K562 (cell line): ENCODE measurements at regions not wholly inside any gene's neighbourhood (a gene's known extent, or its start where the extent isn't known, plus 50 kb on each side); places are given as distances from the start of the nearest gene placed in this dataset.
A peak's percentile ranks its signal among the peaks of the same experiment; 100 is the strongest.

Experiments used
- CBX2 ChIP-seq: fragments of 200-600 bp; sonication (generic); IDR thresholded peaks from one replicate; pipeline ENCODE4 v1.6.1; 2012; ENCODE audit warnings: mild to moderate bottlenecking, low read length, inconsistent platforms; ENCODE audit not compliant: insufficient read depth, poor library complexity, severe bottlenecking
- CBX5 ChIP-seq: IDR thresholded peaks from 2 replicates; pipeline ENCODE4 v1.6.1; 2014; ENCODE audit warnings: low read depth, borderline replicate concordance
- CC2D1A ChIP-seq: fragments of 450-650 bp; IDR thresholded peaks from 2 replicates; pipeline ENCODE4 v1.6.1; 2017; ENCODE audit warnings: mild to moderate bottlenecking
- CGGBP1 ChIP-seq: fragments of 250-450 bp; sonication (Bioruptor Pico); IDR thresholded peaks from 2 replicates; pipeline ENCODE4 v1.9.0; 2021; ENCODE audit warnings: mild to moderate bottlenecking
- DLX4 ChIP-seq: fragments of 250-450 bp; sonication (Bioruptor Pico); IDR thresholded peaks from 2 replicates; pipeline ENCODE4 v1.6.1; 2021; ENCODE audit warnings: mild to moderate bottlenecking
- ESRRB ChIP-seq: fragments of 250-450 bp; sonication (Bioruptor Pico); IDR thresholded peaks from 2 replicates; pipeline ENCODE4 v1.5.0; 2020; ENCODE audit warnings: mild to moderate bottlenecking, moderate library complexity, borderline replicate concordance
- FOS ChIP-seq: IDR thresholded peaks from 3 replicates; pipeline ENCODE4 v1.6.1; 2011; ENCODE audit not compliant: insufficient read length; ENCODE audit errors: extremely low read depth
- FUS ChIP-seq: fragments of 200-400 bp; formaldehyde crosslinking; optimal IDR thresholded peaks from 2 replicates; pipeline ENCODE3; 2017; ENCODE audit warnings: low read depth, low read length
- GTF2A2 ChIP-seq: IDR thresholded peaks from 2 replicates; pipeline ENCODE4 v1.6.1; 2016; ENCODE audit warnings: mild to moderate bottlenecking, missing genetic modification characterization, missing compliant biosample characterization
- HNRNPLL ChIP-seq: fragments of 200-400 bp; formaldehyde crosslinking; IDR thresholded peaks from 2 replicates; pipeline ENCODE4 v1.6.1; 2017; ENCODE audit warnings: low read length, low read depth, mild to moderate bottlenecking; ENCODE audit not compliant: poor library complexity, severe bottlenecking
- MEIS2 ChIP-seq: fragments of 450-650 bp; IDR thresholded peaks from 2 replicates; pipeline ENCODE4 v1.6.1; 2014; ENCODE audit warnings: mild to moderate bottlenecking; ENCODE audit not compliant: partially characterized antibody
- NCOA2 ChIP-seq, 2 experiments: fragments of 450-650 bp; IDR thresholded peaks; 2 replicates each; pipeline ENCODE4 v1.6.1; 2018; ENCODE audit warnings: mild to moderate bottlenecking in 2 of 2, moderate library complexity in 1 of 2; ENCODE audit not compliant: partially characterized antibody in 2 of 2
- NKRF ChIP-seq: fragments of 450-650 bp; IDR thresholded peaks from 2 replicates; pipeline ENCODE4 v1.6.1; 2016; ENCODE audit warnings: borderline replicate concordance
- NR3C1 ChIP-seq: sonication (generic); formaldehyde crosslinking; IDR thresholded peaks from 2 replicates; pipeline ENCODE4 v1.8.1; 2022; ENCODE audit warnings: missing genetic modification reagents
- RNF2 ChIP-seq: sonication (generic); IDR thresholded peaks from 2 replicates; pipeline ENCODE4 v1.6.1; 2016
- RUNX1 ChIP-seq: sonication (generic); IDR thresholded peaks from 2 replicates; pipeline ENCODE4 v1.6.1; 2016; ENCODE audit warnings: antibody characterized with exemption, low read depth
- SMAD1 ChIP-seq: fragments of 150-350 bp; IDR thresholded peaks from 2 replicates; pipeline ENCODE4 v1.6.1; 2014; ENCODE audit warnings: low read length, low read depth; ENCODE audit not compliant: partially characterized antibody
- SUPT5H ChIP-seq: fragments of 450-650 bp; IDR thresholded peaks from 2 replicates; pipeline ENCODE4 v1.6.1; 2016
- TFAP4 ChIP-seq: sonication (generic); formaldehyde crosslinking; IDR thresholded peaks from 2 replicates; pipeline ENCODE4 v1.8.0; 2022; ENCODE audit warnings: missing genetic modification reagents, mild to moderate bottlenecking, moderate library complexity, borderline replicate concordance
- U2AF2 ChIP-seq: fragments of 200-400 bp; formaldehyde crosslinking; optimal IDR thresholded peaks from 2 replicates; pipeline ENCODE3; 2017; ENCODE audit warnings: low read depth, mild to moderate bottlenecking, low read length
- ZNF23 ChIP-seq: fragments of 250-450 bp; sonication (Bioruptor Pico); IDR thresholded peaks from 2 replicates; pipeline ENCODE4 v1.4.0; 2020; ENCODE audit warnings: mild to moderate bottlenecking
- ZNF24 ChIP-seq: fragments of 450-650 bp; IDR thresholded peaks from 2 replicates; pipeline ENCODE4 v1.6.1; 2016
- ZNF311 ChIP-seq: fragments of 250-450 bp; sonication (Bioruptor Pico); IDR thresholded peaks from 2 replicates; pipeline ENCODE4 v1.4.0; 2020; ENCODE audit warnings: mild to moderate bottlenecking, moderate library complexity
- ZNF561 ChIP-seq: fragments of 450-650 bp; formaldehyde crosslinking; conservative IDR thresholded peaks from 2 replicates; pipeline ENCODE4 v1.4.0; 2020; ENCODE audit warnings: mild to moderate bottlenecking, moderate library complexity
- ZNF699 ChIP-seq: fragments of 250-450 bp; sonication (Bioruptor Pico); IDR thresholded peaks from 2 replicates; pipeline ENCODE4 v1.8.0; 2021; ENCODE audit warnings: mild to moderate bottlenecking, moderate library complexity; ENCODE audit not compliant: insufficient replicate concordance
- ZNF764 ChIP-seq: fragments of 250-450 bp; sonication (Bioruptor Pico); IDR thresholded peaks from 2 replicates; pipeline ENCODE4 v1.4.0; 2020; ENCODE audit warnings: low read depth, mild to moderate bottlenecking, moderate library complexity
- TF ChIP-seq, protein P1 (sequence below): fragments of 450-650 bp; IDR thresholded peaks from 2 replicates; pipeline ENCODE4 v1.6.1; 2016

DNA sequence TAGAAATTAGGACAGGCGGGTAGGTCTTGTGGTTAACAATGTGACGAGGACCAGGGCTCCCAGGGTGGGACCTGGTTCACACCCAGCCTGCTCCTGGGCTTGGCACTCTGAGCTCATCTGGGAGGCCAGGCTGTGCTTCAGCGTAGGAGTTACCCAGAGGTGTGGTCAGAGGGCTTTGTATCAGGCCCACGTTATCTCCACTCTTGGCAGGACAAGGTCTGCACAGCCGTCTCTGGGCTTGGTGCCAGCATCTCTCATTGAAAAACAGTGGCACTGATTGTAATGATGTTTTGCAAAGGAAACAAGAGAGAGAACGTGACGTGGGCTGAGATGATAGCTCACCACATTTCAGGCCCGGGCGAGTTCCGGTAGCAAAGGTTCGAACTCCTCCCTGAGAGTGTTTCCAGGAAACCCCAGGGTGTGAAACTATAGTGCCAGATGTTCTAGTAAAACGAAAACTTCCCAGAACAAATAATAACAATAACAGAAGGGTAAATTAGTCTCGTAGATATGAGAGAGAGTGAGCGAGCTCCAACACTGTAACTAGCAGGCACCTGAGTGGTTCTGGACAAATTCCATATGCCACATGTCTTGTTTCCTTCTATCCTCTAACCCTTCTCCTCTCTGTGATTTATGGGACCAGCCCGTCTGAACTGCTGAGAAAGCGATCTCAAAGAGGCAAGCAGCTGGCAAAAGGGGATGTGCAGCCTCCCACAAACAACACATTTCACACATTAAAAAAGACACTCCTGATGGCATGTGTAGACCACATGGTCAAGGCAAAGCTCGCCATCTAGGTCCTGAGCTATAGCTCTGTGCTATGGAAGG is 227.3 kb downstream of the KTN1 start (continued):
- TF ChIP-seq NKRF (no peak), ESRRB (CRISPR knock-in tag) (no peak), RUNX1 (no peak), ZNF561 (CRISPR knock-in tag) (no peak), NCOA2 (IDR thresholded peaks at IDR 0.05; ENCODE audit: partially characterized antibody in 2 of 2) (no peak), U2AF2 (no peak), ZNF24 (no peak), FUS (no peak), GTF2A2 (tag) (no peak), HNRNPLL (no peak), FOS (no peak), CBX5 (no peak), DLX4 (CRISPR knock-in tag) (no peak), MEIS2 (peak; percentile 35), ZNF764 (no peak), CBX2 (no peak), TFAP4 (CRISPR knock-in tag) (peak; percentile 35; the same call in 1 of the 2 replicates), ZNF23 (CRISPR knock-in tag) (no peak), SMAD1 (no peak), RNF2 (peak; percentile 21; the same call in 1 of the 2 replicates), ZNF699 (CRISPR knock-in tag) (no peak), CGGBP1 (CRISPR knock-in tag) (no peak), CC2D1A (no peak), SUPT5H (no peak), ZNF311 (CRISPR knock-in tag) (no peak), NR3C1 (CRISPR knock-in tag) (no peak)
- TF ChIP-seq, protein P1, sequence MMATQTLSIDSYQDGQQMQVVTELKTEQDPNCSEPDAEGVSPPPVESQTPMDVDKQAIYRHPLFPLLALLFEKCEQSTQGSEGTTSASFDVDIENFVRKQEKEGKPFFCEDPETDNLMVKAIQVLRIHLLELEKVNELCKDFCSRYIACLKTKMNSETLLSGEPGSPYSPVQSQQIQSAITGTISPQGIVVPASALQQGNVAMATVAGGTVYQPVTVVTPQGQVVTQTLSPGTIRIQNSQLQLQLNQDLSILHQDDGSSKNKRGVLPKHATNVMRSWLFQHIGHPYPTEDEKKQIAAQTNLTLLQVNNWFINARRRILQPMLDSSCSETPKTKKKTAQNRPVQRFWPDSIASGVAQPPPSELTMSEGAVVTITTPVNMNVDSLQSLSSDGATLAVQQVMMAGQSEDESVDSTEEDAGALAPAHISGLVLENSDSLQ: peak; percentile 34; the same call in 1 of the 2 replicates
